GM15510 (cell line): ENCODE measurements at regions not wholly inside any gene's neighbourhood (a gene's known extent, or its start where the extent isn't known, plus 50 kb on each side); places are given as distances from the start of the nearest gene placed in this dataset.

Source experiments
- POLR2A ChIP-seq: IDR thresholded peaks from 3 replicates; pipeline ENCODE4 v1.6.1; 2011; ENCODE audit warnings: borderline replicate concordance; ENCODE audit not compliant: insufficient read length; ENCODE audit errors: extremely low read depth

- TF ChIP-seq POLR2A: no peak
Measured at GRCh38 chr22:49620003-49620556, 207.6 kb downstream of the BRD1 start.

DNA sequence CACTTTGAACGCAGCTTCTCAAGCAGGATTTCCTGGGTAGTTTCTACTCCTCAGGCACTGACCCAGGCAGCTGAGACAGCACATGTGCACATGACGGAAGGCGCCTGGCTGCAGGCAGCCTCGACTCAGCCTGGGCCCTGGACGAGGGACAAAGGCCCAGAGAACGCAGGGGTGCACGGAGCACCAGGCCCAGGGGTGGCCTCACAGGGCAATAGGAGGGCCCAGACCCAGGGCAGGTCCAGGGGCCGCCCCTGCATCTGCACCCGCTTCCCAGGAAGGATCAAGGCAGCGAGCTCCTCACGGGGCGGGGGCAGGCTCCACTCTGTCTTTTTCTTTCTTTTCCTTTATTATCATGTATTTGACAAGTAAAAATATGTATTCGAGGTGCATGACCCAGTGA lies 208.4 kb downstream of the BRD1 start:
- no peak for TF ChIP-seq POLR2A

- no peak for TF ChIP-seq POLR2A
Measured at GRCh38 chr22:49618677-49618953, 209.1 kb downstream of the BRD1 start.

DNA sequence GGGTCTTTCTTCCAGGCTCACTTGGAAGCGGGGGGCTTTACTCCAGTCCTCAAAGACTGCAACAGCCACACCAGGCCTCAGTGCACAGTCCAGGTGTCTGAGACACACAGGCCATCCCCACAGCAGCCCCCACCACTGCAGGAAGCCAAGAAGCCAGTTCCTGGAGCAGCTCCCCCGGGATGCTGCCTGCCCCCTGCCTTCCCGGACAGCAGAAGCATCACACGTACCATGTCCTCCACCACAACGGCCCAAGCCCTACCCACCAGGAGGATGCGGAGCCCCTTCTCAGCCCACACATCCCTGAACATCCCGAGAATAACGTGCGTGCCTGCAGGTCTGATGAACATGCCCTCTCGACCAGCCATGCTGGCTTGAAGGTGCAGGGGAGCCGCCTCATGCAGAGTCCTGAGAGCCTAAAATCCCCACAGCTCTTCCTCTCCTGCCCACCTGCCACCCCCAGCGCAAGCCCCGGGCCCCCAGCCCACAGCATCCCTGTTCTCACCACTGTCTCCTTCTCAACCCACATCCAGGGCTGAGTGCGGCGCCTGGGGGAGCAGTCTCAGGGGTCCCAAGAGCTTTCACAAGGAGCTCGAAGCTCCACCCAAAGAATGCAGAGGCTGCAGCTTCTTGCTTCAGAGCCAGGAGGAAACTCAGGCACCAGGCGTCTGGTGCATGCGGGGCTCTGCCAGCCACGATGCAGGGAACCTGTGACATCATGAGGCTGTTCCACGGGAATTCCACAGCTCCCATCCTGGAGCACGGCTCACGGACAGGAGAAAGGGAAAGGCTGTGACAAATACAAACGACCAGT lies 209.6 kb downstream of the BRD1 start:
- no peak for TF ChIP-seq POLR2A

DNA sequence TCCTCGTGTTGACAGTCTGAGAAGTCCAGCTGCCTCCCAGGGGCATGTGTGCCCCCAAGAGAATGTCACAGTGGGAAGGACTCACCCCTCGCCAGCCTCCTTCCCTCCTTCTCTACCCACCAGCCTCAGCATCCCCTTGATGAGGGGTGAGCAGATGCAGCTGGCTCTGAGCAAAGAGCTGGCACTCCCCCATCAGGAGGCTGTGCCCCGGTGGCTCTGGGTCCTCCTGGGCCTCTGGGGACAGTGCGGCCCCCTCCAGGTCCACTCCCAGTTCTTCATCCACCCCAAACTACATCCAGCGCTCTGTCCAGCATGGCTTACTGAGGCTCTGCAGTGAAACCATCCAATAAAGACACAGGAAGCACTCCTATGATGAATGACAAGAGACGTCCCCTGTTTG lies 210.4 kb downstream of the BRD1 start:
- TF ChIP-seq POLR2A: no peak

GRCh38 chr22:49616356-49617231 lies 211.1 kb downstream of the BRD1 start:
- no peak for TF ChIP-seq POLR2A

- TF ChIP-seq POLR2A: no peak
Measured at GRCh38 chr22:49614966-49615965, 212.4 kb downstream of the BRD1 start.

- TF ChIP-seq POLR2A: no peak
Measured at GRCh38 chr22:49613511-49614270, 214.0 kb downstream of the BRD1 start.

GRCh38 chr22:49613108-49613507 lies 214.6 kb downstream of the BRD1 start:
- TF ChIP-seq POLR2A: no peak

DNA sequence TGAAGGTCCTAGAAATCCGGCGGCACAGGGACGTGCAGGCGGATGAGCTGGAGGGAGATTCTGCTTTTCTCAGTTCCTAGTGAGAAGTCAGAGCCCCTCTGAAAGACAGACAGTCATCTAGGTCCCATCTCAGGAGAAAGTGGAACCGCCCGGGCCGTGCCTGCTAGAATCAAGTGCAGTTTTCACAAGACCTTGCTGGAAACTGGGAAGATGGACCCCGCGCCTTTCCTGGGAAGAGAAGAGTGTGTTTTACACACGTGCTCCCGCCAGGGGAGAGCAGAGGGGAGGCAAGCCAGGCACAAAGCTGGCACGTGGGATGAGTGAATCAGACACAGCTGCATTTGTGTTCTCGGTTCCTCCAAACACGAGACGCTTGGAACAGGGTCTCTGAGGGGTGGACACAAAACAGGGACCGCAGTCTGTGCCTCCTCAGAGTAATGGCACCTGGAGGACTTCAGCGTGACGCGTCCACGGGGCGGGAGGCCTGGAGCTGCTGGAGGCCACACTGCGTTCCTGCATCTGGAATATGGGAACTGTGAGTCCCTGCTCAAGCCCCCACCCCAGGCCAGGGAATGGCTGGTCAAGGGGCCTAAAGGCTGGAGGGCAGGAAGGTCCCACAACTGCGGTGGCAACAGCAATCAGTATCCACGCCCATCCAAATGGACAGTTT lies 218.3 kb downstream of the BRD1 start:
- no peak for TF ChIP-seq POLR2A

GRCh38 chr22:49608660-49609059 lies 219.0 kb downstream of the BRD1 start:
- no peak for TF ChIP-seq POLR2A

DNA sequence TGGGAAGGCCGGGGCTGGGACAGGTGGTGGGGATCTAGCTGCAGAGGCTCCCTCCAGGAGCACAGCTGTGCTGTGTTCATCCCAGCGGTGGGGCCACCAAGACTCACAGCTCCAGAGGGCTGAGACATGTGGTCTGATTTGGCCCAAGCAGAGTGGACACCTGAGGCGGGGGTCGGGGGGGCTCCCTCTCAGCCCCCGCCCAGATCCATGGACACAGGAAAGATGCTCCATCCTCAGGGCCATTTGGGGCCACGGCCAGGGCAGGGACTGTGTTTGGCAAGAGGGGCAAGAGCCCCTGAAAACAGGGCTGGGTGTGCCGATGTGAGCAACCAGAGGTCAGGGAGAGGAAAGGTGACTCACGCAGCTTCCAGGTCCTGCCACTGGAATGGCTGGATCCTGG lies 219.4 kb downstream of the BRD1 start:
- no peak for TF ChIP-seq POLR2A

GRCh38 chr22:49607821-49608220 lies 219.9 kb downstream of the BRD1 start:
- TF ChIP-seq POLR2A: no peak
